ENCODE measurements at regions not wholly inside any gene's neighbourhood (a gene's known extent, or its start where the extent isn't known, plus 50 kb on each side); places are given as distances from the start of the nearest gene placed in this dataset.

DNA sequence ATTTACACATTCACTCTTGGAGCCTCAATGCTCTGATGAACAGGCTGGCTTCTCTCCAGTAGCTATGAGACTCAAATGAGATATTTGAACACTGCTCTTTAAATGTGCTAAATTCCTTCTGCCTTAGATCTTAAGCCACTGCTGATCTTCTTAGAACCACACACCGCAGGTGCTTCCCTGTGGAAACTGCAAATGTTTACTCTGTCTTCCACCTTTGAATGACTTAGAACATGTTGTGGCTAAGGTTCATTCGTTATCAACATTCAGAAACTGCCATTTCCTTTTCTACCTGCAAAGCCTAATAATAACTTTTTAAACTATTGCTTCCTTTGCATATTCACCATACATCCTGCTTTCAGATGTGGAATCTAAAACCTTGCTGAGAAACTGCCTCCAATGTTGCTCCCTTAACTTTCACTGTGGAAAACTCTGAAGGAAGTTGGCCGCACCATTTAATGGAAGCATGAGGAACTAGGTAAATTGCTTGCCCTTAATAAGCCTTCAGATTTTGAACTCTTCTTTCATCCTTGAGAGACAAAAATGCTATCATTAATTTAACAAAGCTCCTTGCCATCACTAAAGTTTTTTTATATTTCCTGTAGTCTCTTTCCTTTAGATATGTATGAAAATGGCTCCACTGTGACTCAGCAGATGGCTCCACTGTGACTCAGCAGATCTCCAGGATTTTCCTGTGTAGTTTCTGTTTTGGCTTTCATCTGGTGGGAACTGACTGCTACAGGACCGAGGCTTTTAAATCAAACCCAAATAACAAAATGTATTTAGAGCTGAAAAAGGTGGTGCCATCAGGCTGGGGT lies 143.8 kb downstream of the TNFSF18 start:
- FAIRE-seq (peak; percentile 12), DNase-seq (ENCODE audit: extremely low spot score, insufficient read length, low read depth) (no peak)

DNA sequence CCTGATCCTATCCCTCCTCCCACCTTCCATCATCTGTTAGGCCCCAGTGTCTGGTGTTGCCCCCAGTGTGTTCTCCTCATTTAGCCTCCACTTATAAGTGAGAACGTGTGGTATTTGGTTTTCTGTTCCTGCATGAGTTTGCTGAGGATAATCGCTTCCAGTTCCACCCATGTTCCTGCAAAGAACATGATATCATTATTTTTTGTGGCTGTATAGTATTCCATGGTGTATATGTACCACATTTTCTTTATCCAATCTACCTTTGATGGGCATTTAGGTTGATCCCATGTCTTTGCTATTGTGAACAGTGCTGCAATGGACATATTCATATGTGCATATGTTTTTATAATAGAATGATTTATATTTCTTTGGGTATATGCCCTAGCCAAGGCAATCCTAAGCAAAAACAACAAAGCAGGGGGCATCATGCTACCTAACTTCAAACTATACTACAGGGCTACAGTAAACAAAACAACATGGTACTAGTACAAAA lies 142.9 kb downstream of the TNFSF18 start:
- no peak for FAIRE-seq

GRCh38 chr1:172909606-172910326 lies 141.0 kb downstream of the TNFSF18 start:
- DNase-seq (ENCODE audit: extremely low spot score, insufficient read length, low read depth) = no peak
- FAIRE-seq = no peak

More for the DNA sequence above, 142.9 kb downstream of the TNFSF18 start:
- DNase-seq (ENCODE audit: extremely low spot score, insufficient read length, low read depth) = no peak

DNA sequence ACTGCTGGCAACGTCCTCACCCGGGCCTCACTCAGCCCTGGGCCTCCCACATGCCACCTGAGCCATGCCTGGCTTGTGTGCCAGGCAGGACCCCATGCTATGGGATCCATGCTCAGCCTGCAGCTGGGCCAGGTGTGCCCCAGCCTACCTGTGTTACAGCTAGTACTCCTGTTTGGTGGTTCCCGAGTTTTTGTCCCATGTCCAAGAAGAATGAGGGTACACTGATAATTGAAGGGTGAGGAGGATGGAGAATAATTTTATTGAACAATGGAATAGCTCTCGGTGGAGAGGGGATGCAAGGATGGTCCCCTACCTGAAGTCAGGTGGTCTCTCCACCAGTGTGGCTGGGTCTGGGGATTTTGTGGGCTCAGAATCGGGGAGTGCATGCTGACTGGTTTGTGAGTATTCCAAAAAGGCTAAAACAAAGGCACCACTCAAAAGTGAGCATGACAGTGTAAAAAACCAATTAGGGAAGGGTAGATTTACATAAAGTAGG lies 137.9 kb downstream of the TNFSF18 start:
- FAIRE-seq (no peak), DNase-seq (ENCODE audit: extremely low spot score, insufficient read length, low read depth) (no peak)

- DNase-seq (ENCODE audit: extremely low spot score, insufficient read length, low read depth) = no peak
- no peak for FAIRE-seq
These were observed 136.1 kb downstream of the TNFSF18 start for GRCh38 chr1:172914501-172915144.

- DNase-seq (ENCODE audit: extremely low spot score, insufficient read length, low read depth) (no peak), FAIRE-seq (no peak)
These were observed 135.5 kb downstream of the TNFSF18 start for GRCh38 chr1:172915271-172915670.

GRCh38 chr1:172916116-172916515 lies 134.6 kb downstream of the TNFSF18 start:
- FAIRE-seq (no peak), DNase-seq (ENCODE audit: extremely low spot score, insufficient read length, low read depth) (no peak)

GRCh38 chr1:172917972-172918371 lies 132.8 kb downstream of the TNFSF18 start:
- DNase-seq (ENCODE audit: extremely low spot score, insufficient read length, low read depth) (no peak), FAIRE-seq (no peak)

DNA sequence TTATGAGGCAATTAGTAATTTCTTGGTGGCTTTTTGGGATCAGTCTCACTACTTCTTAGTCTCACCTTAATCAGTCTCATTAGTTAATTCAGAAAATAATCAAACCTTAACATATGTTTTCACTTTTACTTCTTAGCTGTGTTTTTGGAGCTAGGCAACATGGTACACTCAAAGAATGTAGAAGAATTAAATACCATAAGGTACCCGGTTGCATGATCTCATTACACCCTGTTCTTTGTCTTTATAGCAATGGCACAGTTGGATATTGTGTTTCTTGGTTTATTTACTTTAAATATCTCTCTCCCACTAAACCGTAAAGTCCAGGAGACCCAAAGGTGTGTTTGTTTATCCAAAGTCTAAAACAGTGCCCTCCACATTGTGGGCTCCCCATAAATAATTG lies 132.3 kb downstream of the TNFSF18 start:
- FAIRE-seq = no peak
- DNase-seq (ENCODE audit: extremely low spot score, insufficient read length, low read depth) = no peak

DNA sequence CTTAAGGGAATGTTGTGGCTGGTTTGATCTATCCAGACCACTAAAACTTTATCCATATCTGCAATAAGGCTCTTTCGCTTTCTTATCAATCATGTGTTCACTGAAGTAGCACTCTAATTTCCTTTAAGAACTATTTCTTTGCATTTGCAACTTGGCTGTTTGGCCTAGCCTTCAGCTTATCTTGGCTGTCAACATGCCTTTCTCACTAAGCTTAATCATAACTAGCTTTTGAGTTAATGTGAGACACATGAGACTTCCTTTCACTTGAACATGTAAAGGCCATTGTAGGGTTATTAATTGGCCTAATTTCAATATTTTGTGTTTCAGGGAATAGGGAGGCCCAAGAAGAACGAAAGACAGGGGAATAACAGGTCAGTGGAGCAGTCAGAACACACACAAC lies 124.7 kb downstream of the TNFSF18 start:
- DNase-seq (ENCODE audit: extremely low spot score, insufficient read length, low read depth) (no peak), FAIRE-seq (no peak)

DNA sequence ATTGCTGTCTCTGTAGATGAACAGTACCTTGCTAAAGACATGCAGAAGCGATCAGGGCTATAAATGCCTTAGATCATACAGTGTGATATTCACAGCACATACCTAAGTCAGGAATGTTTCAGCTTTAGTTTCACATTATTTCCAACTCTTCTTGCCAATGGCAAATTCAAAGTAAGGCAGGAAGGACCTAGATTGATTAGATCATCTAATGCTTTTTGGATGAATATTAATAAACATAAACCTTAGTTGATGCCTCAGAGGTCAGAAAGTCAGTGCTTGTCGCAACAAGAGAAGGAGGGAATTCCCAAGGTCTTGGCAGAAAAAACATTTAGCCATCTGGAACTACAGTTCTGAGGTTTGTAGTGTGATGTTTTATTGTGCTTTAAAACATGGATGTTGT lies 122.3 kb downstream of the TNFSF18 start:
- DNase-seq (ENCODE audit: extremely low spot score, insufficient read length, low read depth) (no peak), FAIRE-seq (no peak)

- DNase-seq (ENCODE audit: extremely low spot score, insufficient read length, low read depth) (no peak), FAIRE-seq (no peak)
These were observed 121.7 kb downstream of the TNFSF18 start for GRCh38 chr1:172929006-172929405.

- DNase-seq (ENCODE audit: extremely low spot score, insufficient read length, low read depth) = no peak
- no peak for FAIRE-seq
These were observed 120.6 kb downstream of the TNFSF18 start for GRCh38 chr1:172930142-172930541.

DNA sequence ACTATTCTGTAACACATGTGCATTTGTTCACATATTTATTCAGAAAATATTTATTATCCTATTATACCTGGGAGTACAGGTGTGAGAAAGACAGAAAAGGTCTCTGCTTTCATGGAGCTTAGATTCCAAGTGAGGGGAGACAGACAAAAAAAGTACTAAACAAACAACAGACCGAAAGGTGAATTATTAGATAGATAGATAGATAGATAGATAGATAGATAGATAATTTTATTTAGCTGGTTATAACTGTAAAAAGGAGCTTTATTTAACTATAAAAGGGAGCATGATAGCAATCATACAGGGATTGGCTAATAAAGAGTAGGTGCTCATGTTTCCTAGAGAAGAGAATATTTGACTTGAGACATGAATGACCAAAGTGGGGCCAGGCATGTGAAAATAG lies 119.4 kb downstream of the TNFSF18 start:
- FAIRE-seq (no peak), DNase-seq (ENCODE audit: extremely low spot score, insufficient read length, low read depth) (no peak)

DNA sequence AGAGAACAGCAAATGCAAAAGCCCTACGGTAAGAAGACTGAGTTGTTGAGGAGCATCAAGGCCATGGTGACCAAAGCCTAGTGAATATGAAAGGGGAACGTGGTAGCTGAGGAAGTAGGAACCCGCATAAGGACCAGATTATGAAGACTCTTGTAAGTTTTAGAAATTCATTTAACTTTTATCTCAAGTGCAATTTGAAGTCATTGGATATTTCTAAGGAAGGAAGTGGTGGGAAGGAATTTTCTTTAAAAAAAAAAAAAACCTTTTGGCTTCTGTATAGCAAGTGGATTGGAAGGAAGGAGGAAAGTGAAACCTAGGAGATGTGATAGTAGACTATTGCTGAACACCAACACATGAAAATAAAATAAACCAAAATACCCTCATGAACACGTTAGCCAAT lies 119.0 kb downstream of the TNFSF18 start:
- DNase-seq (ENCODE audit: extremely low spot score, insufficient read length, low read depth) = no peak
- FAIRE-seq = no peak

GRCh38 chr1:172932981-172933380 lies 117.8 kb downstream of the TNFSF18 start:
- FAIRE-seq = no peak

GRCh38 chr1:172934417-172934762 lies 116.4 kb downstream of the TNFSF18 start:
- no peak for FAIRE-seq
- no peak for DNase-seq (ENCODE audit: extremely low spot score, insufficient read length, low read depth)

More at GRCh38 chr1:172932981-172933380, 117.8 kb downstream of the TNFSF18 start:
- DNase-seq (ENCODE audit: extremely low spot score, insufficient read length, low read depth) = no peak

DNA sequence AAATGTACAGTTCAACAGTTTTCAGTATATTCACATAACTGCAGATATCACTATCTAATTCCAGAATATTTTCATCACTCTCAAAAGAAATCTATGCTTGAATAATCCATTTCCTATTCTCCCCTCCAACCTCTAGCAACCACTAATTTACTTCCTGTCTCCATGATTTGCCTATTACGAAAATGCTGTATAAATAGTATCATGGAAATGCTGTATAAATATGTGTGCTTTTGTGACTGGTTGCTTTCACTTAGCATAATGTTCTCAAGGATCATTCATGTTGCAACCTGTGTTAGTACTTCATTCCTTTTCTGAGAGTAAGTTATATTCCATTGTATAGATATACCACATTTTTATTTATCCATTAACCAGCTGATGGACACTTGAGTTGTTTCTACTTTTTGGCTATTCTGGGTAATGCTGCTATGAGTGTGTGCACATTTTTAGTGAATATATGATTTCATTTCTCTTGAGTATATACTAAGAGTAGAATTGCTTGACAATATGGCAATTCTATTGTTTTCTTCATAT lies 115.6 kb downstream of the TNFSF18 start:
- no peak for FAIRE-seq
- no peak for DNase-seq (ENCODE audit: extremely low spot score, insufficient read length, low read depth)

- FAIRE-seq (no peak), DNase-seq (ENCODE audit: extremely low spot score, insufficient read length, low read depth) (no peak)
These were observed 114.6 kb downstream of the TNFSF18 start for GRCh38 chr1:172936088-172936645.

DNA sequence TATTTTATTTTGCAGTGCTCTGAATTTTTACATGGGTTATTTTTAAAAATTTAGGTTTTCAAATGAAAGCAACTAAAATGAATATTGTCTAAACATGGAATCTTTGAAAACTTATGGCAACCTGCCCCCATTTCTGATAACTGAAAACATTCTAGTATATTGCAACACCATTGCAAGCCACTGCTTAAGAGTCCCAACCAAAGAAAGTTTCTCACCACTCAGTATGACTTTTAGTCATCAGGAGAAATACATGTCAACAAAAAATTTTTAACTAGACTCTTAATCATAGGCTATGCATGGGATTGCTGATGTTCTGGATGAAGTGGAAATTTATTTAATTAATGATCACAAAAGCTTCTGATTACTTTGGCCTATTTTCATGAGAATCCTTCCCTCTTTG lies 112.1 kb downstream of the TNFSF18 start:
- DNase-seq (ENCODE audit: extremely low spot score, insufficient read length, low read depth) = no peak
- no peak for FAIRE-seq
